Central memory CD4-positive, alpha-beta T cell (primary cell): ENCODE measurements at regions not wholly inside any gene's neighbourhood (a gene's known extent, or its start where the extent isn't known, plus 50 kb on each side); places are given as distances from the start of the nearest gene placed in this dataset.
A peak's percentile ranks its signal among the peaks of the same experiment; 100 is the strongest.
"Not testable (repeated sequence)": the region's sequence is repeated elsewhere in the genome, so short reads cannot be mapped to it uniquely, and the experiment has no call there.

Experiments
- DNase-seq: peaks from one replicate; pipeline ENCODE4 v3.0.0; 2022

GRCh38 chr1:70490153-70490552, 79.1 kb downstream of the CTH start:
- no peak for DNase-seq

GRCh38 chr1:70495370-70495769, 84.3 kb downstream of the CTH start:
- DNase-seq, result no peak

GRCh38 chr1:70496181-70496580, 85.1 kb downstream of the CTH start:
- DNase-seq, result no peak

- DNase-seq, result no peak
Observed at GRCh38 chr1:70497152-70497551, 86.1 kb downstream of the CTH start.

- DNase-seq, result no peak
Observed at GRCh38 chr1:70498666-70499065, 87.6 kb downstream of the CTH start.

GRCh38 chr1:70499695-70500094, 88.6 kb downstream of the CTH start:
- no peak for DNase-seq

GRCh38 chr1:70503358-70503757, 92.3 kb downstream of the CTH start:
- no peak for DNase-seq

- no peak for DNase-seq
Observed at GRCh38 chr1:70504176-70504820, 93.2 kb downstream of the CTH start.

- DNase-seq, result no peak
Observed at GRCh38 chr1:70504821-70505193, 93.7 kb downstream of the CTH start.

- not testable (repeated sequence) for DNase-seq
Observed at GRCh38 chr1:70507991-70508390, 96.9 kb downstream of the CTH start.

- DNase-seq, result peak; percentile 36
Observed at GRCh38 chr1:70509996-70510876, 99.2 kb downstream of the CTH start.

GRCh38 chr1:70517444-70517843, 106.4 kb downstream of the CTH start:
- no peak for DNase-seq

- DNase-seq, result no peak
Observed at GRCh38 chr1:70518106-70518505, 107.0 kb downstream of the CTH start.

- DNase-seq, result no peak
Observed at GRCh38 chr1:70528590-70529333, 117.7 kb downstream of the CTH start.

GRCh38 chr1:70536708-70537366, 125.8 kb downstream of the CTH start:
- no peak for DNase-seq

- no peak for DNase-seq
Observed at GRCh38 chr1:70537788-70538187, 126.7 kb downstream of the CTH start.

GRCh38 chr1:70542030-70542429, 131.0 kb downstream of the CTH start:
- no peak for DNase-seq

GRCh38 chr1:70542856-70543255, 131.8 kb downstream of the CTH start:
- DNase-seq, result no peak

- DNase-seq, result no peak
Observed at GRCh38 chr1:70546726-70547125, 135.7 kb downstream of the CTH start.

GRCh38 chr1:70552662-70553566, 141.8 kb downstream of the CTH start:
- DNase-seq, result no peak

GRCh38 chr1:70553567-70553956, 142.5 kb downstream of the CTH start:
- DNase-seq, result no peak

- no peak for DNase-seq
Observed at GRCh38 chr1:70554341-70554740, 143.3 kb downstream of the CTH start.
